NB4 (cell line): ENCODE measurements at regions not wholly inside any gene's neighbourhood (a gene's known extent, or its start where the extent isn't known, plus 50 kb on each side); places are given as distances from the start of the nearest gene placed in this dataset.

ENCODE experiments used
- DNase-seq: peaks from one replicate; pipeline ENCODE4 v3.0.0; 2010; ENCODE audit warnings: low read depth
- H3K4me3 ChIP-seq: one replicate; pipeline ENCODE4 v1.5.1; 2011; ENCODE audit warnings: mild to moderate bottlenecking, low read depth, low read length, moderate library complexity
- CTCF ChIP-seq: IDR thresholded peaks from one replicate; pipeline ENCODE4 v1.5.1; 2012; ENCODE audit warnings: low read depth, low read length
- MAX ChIP-seq: IDR thresholded peaks from 2 replicates; pipeline ENCODE4 v1.6.1; 2011; ENCODE audit warnings: low read depth, low read length
- MYC ChIP-seq: IDR thresholded peaks from 2 replicates; pipeline ENCODE4 v1.6.1; 2011; ENCODE audit warnings: low read depth, low read length
- POLR2A ChIP-seq: IDR thresholded peaks from 2 replicates; pipeline ENCODE4 v1.6.1; 2011; ENCODE audit warnings: mild to moderate bottlenecking; ENCODE audit not compliant: insufficient read length; ENCODE audit errors: extremely low read depth

GRCh38 chr2:158905784-158906183 is 62.7 kb upstream of the TANC1 start:
- TF ChIP-seq CTCF, result no peak
- TF ChIP-seq MAX, result no peak
- TF ChIP-seq POLR2A, result no peak
- TF ChIP-seq MYC, result no peak
- no peak overlapping the region for H3K4me3 ChIP-seq
- no peak for DNase-seq

- TF ChIP-seq CTCF, result no peak
- no peak for TF ChIP-seq MAX
- TF ChIP-seq POLR2A, result no peak
- no peak for TF ChIP-seq MYC
- no peak for DNase-seq
- no peak overlapping the region for H3K4me3 ChIP-seq
Observed at GRCh38 chr2:158907926-158908456, 60.4 kb upstream of the TANC1 start.

GRCh38 chr2:158912112-158912511 is 56.3 kb upstream of the TANC1 start:
- no peak overlapping the region for H3K4me3 ChIP-seq
- peak; percentile 78 for DNase-seq
- TF ChIP-seq POLR2A (no peak), MYC (no peak), MAX (no peak), CTCF (no peak)

- DNase-seq, result no peak
- TF ChIP-seq MYC, result no peak
- no peak for TF ChIP-seq MAX
- TF ChIP-seq CTCF, result no peak
- no peak overlapping the region for H3K4me3 ChIP-seq
Observed at GRCh38 chr2:158912765-158913164, 55.7 kb upstream of the TANC1 start.

- DNase-seq, result no peak
- H3K4me3 ChIP-seq, result no peak overlapping the region
- TF ChIP-seq MYC (no peak), CTCF (no peak), MAX (no peak), POLR2A (no peak)
Observed at GRCh38 chr2:158914066-158914465, 54.4 kb upstream of the TANC1 start.

GRCh38 chr2:158914731-158915130 is 53.7 kb upstream of the TANC1 start:
- no peak overlapping the region for H3K4me3 ChIP-seq
- DNase-seq, result no peak
- no peak for TF ChIP-seq POLR2A
- no peak for TF ChIP-seq MAX
- no peak for TF ChIP-seq CTCF
- no peak for TF ChIP-seq MYC
